ENCODE measurements at regions not wholly inside any gene's neighbourhood (a gene's known extent, or its start where the extent isn't known, plus 50 kb on each side); places are given as distances from the start of the nearest gene placed in this dataset.

- TF ChIP-seq POLR2A (IDR thresholded peaks at IDR 0.05; ENCODE audit: extremely low read depth, insufficient read length), result no peak
- TF ChIP-seq CTCF (IDR thresholded peaks at IDR 0.05; ENCODE audit: low read depth, low read length), result no peak
Measured at GRCh38 chr9:17021387-17021970, 113.4 kb upstream of the CNTLN start.
